Progenitor cell of endocrine pancreas (in vitro differentiated cells): ENCODE measurements at regions not wholly inside any gene's neighbourhood (a gene's known extent, or its start where the extent isn't known, plus 50 kb on each side); places are given as distances from the start of the nearest gene placed in this dataset.

ENCODE experiments used
- DNase-seq: peaks from one replicate; pipeline ENCODE4 v3.0.0; 2021; ENCODE audit warnings: low spot score; ENCODE audit not compliant: unreplicated experiment
- H3K27ac Mint-ChIP-seq: 2 replicates; pipeline ENCODE4 v1.8.0; 2021; ENCODE audit warnings: mild to moderate bottlenecking, moderate library complexity, mixed read lengths
- H3K27me3 Mint-ChIP-seq: 2 replicates; pipeline ENCODE4 v1.8.0; 2021; ENCODE audit warnings: mixed read lengths
- H3K36me3 Mint-ChIP-seq: 2 replicates; pipeline ENCODE4 v1.8.0; 2022; ENCODE audit warnings: mixed read lengths; ENCODE audit not compliant: insufficient read depth
- H3K4me1 Mint-ChIP-seq: 2 replicates; pipeline ENCODE4 v1.8.0; 2021; ENCODE audit warnings: low read depth, mixed read lengths
- H3K4me3 Mint-ChIP-seq: 2 replicates; pipeline ENCODE4 v1.8.0; 2021; ENCODE audit warnings: low read depth, mild to moderate bottlenecking, moderate library complexity, mixed read lengths
- H3K9me3 Mint-ChIP-seq: 2 replicates; pipeline ENCODE4 v1.8.0; 2021; ENCODE audit warnings: low read depth, mixed read lengths
- TF ChIP-seq, protein P1 (sequence below): fragments of 200-600 bp; sonication (generic); IDR thresholded peaks from one replicate; pipeline ENCODE4 v1.5.0; 2021; ENCODE audit warnings: antibody characterized with exemption, mild to moderate bottlenecking; ENCODE audit not compliant: unreplicated experiment

DNA sequence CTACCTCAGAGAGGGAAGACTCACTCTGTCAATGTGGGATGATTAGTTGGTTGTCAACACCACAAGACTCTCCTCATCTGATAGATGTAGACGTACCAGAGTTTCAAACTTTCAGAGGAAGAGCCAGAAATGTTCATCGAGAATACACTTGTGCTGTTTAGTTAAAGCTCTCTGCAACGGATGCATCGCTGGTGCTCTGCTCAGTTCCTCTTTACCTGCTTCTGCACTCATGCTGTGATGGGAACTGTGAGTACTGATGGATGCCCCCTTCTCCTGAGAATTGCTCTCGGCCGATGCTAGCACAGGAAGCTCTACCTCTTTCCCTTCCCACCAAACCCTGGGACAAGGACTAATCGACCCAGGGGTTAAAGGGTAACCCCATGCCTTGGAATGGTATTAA is 51.8 kb upstream of the CCDC54 start:
- Mint-ChIP-seq H3K4me1 (peaks cover 3% of the 10 kb centered on the region), H3K27me3 (no peaks in the 10 kb centered on the region), H3K9me3 (no peaks in the 10 kb centered on the region), H3K36me3 (no peaks in the 10 kb centered on the region), H3K27ac (no peak overlapping the region), H3K4me3 (no peak overlapping the region)
- DNase-seq, result no peak
- TF ChIP-seq, protein P1, sequence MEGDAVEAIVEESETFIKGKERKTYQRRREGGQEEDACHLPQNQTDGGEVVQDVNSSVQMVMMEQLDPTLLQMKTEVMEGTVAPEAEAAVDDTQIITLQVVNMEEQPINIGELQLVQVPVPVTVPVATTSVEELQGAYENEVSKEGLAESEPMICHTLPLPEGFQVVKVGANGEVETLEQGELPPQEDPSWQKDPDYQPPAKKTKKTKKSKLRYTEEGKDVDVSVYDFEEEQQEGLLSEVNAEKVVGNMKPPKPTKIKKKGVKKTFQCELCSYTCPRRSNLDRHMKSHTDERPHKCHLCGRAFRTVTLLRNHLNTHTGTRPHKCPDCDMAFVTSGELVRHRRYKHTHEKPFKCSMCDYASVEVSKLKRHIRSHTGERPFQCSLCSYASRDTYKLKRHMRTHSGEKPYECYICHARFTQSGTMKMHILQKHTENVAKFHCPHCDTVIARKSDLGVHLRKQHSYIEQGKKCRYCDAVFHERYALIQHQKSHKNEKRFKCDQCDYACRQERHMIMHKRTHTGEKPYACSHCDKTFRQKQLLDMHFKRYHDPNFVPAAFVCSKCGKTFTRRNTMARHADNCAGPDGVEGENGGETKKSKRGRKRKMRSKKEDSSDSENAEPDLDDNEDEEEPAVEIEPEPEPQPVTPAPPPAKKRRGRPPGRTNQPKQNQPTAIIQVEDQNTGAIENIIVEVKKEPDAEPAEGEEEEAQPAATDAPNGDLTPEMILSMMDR, result no peak
